Activated CD4-positive, alpha-beta T cell treated with anti-CD3 and anti-CD28 coated beads, Interleukin-2, amount 10 ng/mL, durations not matched to agents 7 days and 5 days (primary cell): ENCODE measurements at regions not wholly inside any gene's neighbourhood (a gene's known extent, or its start where the extent isn't known, plus 50 kb on each side); places are given as distances from the start of the nearest gene placed in this dataset.
"Not testable (repeated sequence)": the region's sequence is repeated elsewhere in the genome, so short reads cannot be mapped to it uniquely, and the experiment has no call there.

Experiments used
- CTCF ChIA-PET: fragments of 350-600 bp; sonication (Branson Sonifier 250); formaldehyde crosslinking; loops from one replicate; lab custom pipeline; 2021; ENCODE audit warnings: antibody characterized with exemption; lab: Charles Lee
- POLR2A ChIA-PET: fragments of 350-600 bp; sonication (Branson Sonifier 250); formaldehyde crosslinking; loops from one replicate; lab custom pipeline; 2021; ENCODE audit warnings: antibody characterized with exemption; lab: Charles Lee
- DNase-seq: peaks from one replicate; pipeline ENCODE4 v3.0.0-alpha.2; 2020
- H3K27ac Mint-ChIP-seq: one replicate; pipeline ENCODE4 v1.8.0; 2021; ENCODE audit warnings: mild to moderate bottlenecking, moderate library complexity, mixed read lengths
- H3K27me3 Mint-ChIP-seq: one replicate; pipeline ENCODE4 v1.8.0; 2021; ENCODE audit warnings: mixed read lengths
- H3K36me3 Mint-ChIP-seq: one replicate; pipeline ENCODE4 v1.8.0; 2021; ENCODE audit warnings: low read depth, mixed read lengths
- H3K4me1 Mint-ChIP-seq: one replicate; pipeline ENCODE4 v1.8.0; 2021; ENCODE audit warnings: mixed read lengths
- H3K4me3 Mint-ChIP-seq: one replicate; pipeline ENCODE4 v1.8.0; 2021; ENCODE audit warnings: mild to moderate bottlenecking, moderate library complexity, mixed read lengths
- H3K9me3 Mint-ChIP-seq: one replicate; pipeline ENCODE4 v1.8.0; 2021; ENCODE audit warnings: mixed read lengths

DNA sequence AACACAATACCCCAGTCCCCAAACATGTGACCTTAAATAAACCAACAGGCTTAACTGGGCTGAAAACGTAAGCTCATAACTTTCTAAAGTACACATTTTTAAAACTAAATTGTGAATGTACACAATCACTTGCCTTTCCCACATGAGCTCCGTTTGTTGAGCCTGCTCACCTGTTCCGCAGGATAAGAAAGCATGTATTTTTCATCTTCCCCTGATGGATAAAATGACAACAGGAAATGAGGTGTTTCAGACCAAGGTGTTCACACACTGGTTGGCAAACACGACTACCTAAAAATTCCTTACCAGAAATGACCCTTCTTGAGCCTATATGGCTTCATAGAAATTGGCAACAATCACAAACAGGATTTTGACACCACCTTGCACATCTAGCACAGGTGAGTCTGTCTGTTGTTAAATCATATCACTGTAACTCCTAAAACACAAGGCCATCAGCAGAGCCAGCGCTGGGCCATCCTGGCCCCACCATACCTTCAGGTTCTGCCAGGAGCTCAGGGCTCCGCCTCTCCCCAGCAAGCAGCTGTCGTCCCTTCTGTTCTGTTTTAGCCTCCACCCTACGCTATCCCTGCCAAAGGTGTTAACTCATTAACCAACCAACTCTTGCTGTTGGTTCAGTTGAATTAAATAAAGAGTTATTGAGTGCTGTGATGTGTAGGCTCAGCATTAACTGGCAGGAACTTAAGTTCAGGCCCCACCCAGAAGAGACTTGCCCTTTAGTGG lies 73.6 kb upstream of the RNF32 start:
- no peaks in the 10 kb centered on the region for H3K4me1 Mint-ChIP-seq
- peaks cover 13% of the 10 kb centered on the region for H3K9me3 Mint-ChIP-seq
- no peak for DNase-seq
- no peak overlapping the region for H3K4me3 Mint-ChIP-seq
- ChIA-PET CTCF (interaction anchor here (1.5 kb wide), 1 partner anchor 9 kb away, joined by 5 read pairs; no protein-coding TSS in a partner anchor), POLR2A (no interaction called here)
- no peak overlapping the region for H3K27ac Mint-ChIP-seq
- no peaks in the 10 kb centered on the region for H3K36me3 Mint-ChIP-seq
- H3K27me3 Mint-ChIP-seq: peaks cover 6% of the 10 kb centered on the region

DNA sequence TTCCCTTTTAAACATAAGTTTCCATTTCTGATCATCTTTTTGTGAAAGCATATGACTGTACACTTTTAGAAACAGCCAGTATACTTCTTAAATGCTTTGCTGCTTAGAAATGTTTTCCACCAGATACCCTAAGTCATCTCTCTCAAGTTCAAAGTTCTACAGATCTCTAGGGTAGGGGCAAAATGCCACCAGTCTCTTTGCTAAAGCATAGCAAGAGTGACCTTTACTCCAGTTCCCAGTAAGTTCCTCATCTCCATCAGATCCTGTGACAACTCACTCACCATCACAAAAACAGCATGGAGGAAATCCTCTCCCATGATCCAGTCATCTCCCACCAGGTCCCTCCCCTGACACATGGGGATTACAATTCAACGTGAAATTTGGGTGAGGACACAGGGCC lies 75.6 kb upstream of the RNF32 start:
- H3K27ac Mint-ChIP-seq, CTCF ChIA-PET, POLR2A ChIA-PET, H3K36me3 Mint-ChIP-seq, DNase-seq, H3K4me3 Mint-ChIP-seq, H3K4me1 Mint-ChIP-seq: not testable (repeated sequence)
- peaks cover 19% of the 10 kb centered on the region for H3K27me3 Mint-ChIP-seq
- H3K9me3 Mint-ChIP-seq: peaks cover 13% of the 10 kb centered on the region

DNA sequence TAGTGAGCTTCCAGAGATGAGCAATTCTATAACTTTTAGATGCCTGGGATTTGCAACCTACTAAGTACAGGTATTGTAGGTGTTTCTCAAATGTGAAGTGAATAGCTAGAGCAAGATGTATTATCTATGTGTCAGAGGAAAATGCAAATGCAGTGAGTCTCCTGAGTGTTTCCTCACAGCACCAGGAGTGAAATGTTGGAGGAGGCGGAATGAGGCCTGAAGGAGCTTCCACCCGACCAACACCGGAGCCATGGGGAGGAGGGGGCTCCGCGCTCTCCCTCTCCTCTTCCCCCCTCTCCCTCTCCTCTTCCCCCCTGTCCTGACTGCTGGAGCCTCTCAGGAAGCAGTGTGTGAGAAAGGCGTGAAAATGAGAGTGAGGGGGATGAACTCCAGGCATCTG lies 79.9 kb upstream of the RNF32 start:
- Mint-ChIP-seq H3K4me3 (no peak overlapping the region), H3K4me1 (no peaks in the 10 kb centered on the region), H3K27ac (no peak overlapping the region), H3K36me3 (no peaks in the 10 kb centered on the region), H3K27me3 (peaks cover 16% of the 10 kb centered on the region), H3K9me3 (peaks cover 13% of the 10 kb centered on the region)
- no peak for DNase-seq
- ChIA-PET CTCF (interaction anchor here (0.9 kb wide), 1 partner anchor 31 kb away, joined by 3 read pairs; no protein-coding TSS in a partner anchor), POLR2A (no interaction called here)

DNA sequence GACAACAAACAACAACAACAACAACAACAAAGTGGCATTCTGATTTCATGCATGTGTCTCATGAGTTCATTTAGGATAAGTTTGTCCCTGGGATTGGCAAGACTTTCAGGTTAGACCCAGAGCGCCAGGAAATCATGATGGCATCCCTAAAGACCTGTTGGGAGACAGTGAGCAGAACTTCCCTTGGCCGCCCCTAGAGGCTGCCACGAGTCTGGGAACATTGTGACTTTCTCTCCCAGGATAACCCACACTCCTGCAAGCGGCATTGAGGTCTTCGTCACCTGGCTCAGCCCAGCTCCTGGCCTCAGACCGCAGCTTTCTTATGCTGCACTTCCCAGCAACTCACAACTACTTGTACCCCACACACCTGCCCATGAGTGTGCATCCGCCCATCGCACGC lies 80.5 kb upstream of the RNF32 start:
- Mint-ChIP-seq H3K27ac (no peak overlapping the region), H3K4me3 (no peak overlapping the region), H3K27me3 (peaks cover 16% of the 10 kb centered on the region), H3K4me1 (no peaks in the 10 kb centered on the region), H3K9me3 (peaks cover 12% of the 10 kb centered on the region), H3K36me3 (no peaks in the 10 kb centered on the region)
- DNase-seq: no peak
- ChIA-PET POLR2A (no interaction called here), CTCF (interaction anchor here (0.9 kb wide), 1 partner anchor 32 kb away, joined by 3 read pairs; no protein-coding TSS in a partner anchor)

DNA sequence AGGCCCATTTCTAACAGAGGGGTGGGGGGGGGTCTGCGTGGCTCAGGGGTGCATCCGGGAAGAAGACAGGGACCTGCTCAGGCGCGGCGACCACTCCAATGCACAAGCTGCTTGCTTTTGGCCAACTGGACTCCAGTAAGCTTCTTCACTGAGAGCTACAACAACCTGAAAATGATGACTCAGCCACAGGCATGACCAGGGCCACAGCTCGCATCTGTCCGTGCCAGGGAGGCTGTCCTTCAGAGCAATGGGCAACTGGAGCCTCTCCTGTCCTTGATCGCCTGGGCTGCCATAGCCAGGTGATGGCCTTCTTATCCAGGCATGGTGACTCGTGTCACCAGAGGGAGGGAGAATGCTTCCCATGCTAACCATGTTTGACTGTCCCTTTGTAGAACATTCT lies 81.6 kb upstream of the RNF32 start:
- Mint-ChIP-seq H3K27ac (no peak overlapping the region), H3K4me1 (no peaks in the 10 kb centered on the region), H3K4me3 (no peak overlapping the region), H3K9me3 (peaks cover 5% of the 10 kb centered on the region), H3K36me3 (no peaks in the 10 kb centered on the region), H3K27me3 (peaks cover 16% of the 10 kb centered on the region)
- ChIA-PET POLR2A (no interaction called here), CTCF (interaction anchor here (1.6 kb wide), 1 partner anchor 8 kb away, joined by 5 read pairs; no protein-coding TSS in a partner anchor)
- DNase-seq: no peak

DNA sequence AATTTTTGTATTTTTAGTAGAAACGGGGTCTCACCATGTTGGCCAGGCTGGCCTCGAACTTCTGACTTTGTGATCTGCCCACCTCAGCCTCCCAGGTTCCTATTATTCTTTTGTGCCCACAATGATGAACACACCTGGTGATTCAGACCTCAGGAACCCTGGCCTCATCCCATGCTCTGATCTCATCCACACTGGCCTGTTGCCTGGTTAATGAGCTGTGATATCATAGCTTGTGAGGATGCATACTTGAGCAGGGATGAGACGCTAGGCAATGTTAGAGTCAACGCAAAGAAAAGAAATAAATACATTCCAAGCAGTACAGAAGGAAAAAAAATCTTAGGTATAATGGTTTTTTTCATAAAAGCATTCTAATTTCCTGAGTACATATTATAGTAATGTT lies 82.4 kb upstream of the RNF32 start:
- ChIA-PET CTCF (interaction anchor here (1.6 kb wide), 1 partner anchor 9 kb away, joined by 5 read pairs; no protein-coding TSS in a partner anchor), POLR2A (no interaction called here)
- Mint-ChIP-seq H3K27me3 (peaks cover 16% of the 10 kb centered on the region), H3K9me3 (no peaks in the 10 kb centered on the region), H3K4me3 (no peak overlapping the region), H3K27ac (no peak overlapping the region), H3K36me3 (no peaks in the 10 kb centered on the region), H3K4me1 (no peaks in the 10 kb centered on the region)
- no peak for DNase-seq

DNA sequence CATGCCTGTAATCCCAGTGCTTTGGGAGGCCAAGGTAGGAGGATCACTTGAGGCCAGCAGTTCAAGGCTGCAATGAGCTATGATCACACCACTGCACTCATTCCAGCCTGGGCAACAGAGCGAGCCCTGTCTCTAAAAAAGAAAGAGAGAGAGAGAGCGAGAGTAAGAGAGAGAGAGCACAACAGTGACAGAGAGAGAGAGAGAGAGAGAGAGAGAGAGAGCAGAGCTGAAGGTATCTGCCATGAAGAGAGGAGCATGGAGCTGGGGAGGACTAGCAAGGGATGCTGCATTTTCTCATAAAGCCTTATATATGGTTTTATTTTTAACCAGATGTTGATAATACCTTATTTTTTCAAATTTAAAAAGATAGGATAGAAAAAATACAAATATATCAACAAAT lies 84.5 kb upstream of the RNF32 start:
- H3K4me3 Mint-ChIP-seq: no peak overlapping the region
- CTCF ChIA-PET: no interaction called here
- POLR2A ChIA-PET: no interaction called here
- no peaks in the 10 kb centered on the region for H3K9me3 Mint-ChIP-seq
- no peaks in the 10 kb centered on the region for H3K36me3 Mint-ChIP-seq
- DNase-seq: no peak
- no peaks in the 10 kb centered on the region for H3K4me1 Mint-ChIP-seq
- H3K27ac Mint-ChIP-seq: no peak overlapping the region
- H3K27me3 Mint-ChIP-seq: peaks cover 19% of the 10 kb centered on the region

DNA sequence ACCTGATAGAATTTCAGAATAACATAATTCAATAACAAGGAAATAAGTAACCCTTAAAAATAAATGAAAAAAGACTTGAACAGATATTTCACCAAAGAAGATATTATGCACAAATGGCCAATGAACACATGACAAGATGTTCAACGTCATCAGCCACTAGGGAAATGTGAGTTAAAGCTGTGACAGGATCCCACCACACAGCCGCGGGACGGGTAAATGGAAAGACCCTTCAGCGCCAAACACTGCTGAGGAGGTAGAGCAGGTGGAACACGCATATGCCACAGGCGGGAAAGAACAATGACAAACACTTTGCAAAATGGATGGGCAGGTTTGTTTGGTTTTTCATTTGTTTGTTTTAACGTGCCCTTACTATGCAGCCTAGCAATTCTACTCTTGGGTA lies 86.1 kb upstream of the RNF32 start:
- ChIA-PET CTCF (no interaction called here), POLR2A (no interaction called here)
- DNase-seq: no peak
- Mint-ChIP-seq H3K27me3 (peaks cover 13% of the 10 kb centered on the region), H3K27ac (no peak overlapping the region), H3K4me1 (no peaks in the 10 kb centered on the region), H3K9me3 (no peaks in the 10 kb centered on the region), H3K36me3 (no peaks in the 10 kb centered on the region), H3K4me3 (no peak overlapping the region)

DNA sequence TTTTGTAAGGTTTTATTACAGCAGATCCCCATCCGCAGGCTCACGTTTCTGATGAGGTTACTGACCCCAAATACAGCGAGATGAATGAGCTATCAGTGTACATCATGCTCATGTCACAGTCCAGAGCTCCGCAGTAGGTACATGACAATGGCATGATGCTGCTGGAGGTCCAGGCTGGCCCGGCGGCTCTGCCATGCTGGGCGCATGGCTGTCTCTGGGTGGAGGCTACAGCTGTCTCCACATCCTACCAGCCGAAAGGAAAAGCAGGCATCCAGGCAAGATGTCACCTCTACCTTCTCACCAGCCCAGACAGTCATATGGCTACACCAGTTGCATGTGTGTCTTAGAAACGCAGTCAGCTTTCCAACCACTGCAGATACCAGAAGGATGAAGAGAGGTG lies 90.9 kb upstream of the RNF32 start:
- no peaks in the 10 kb centered on the region for H3K9me3 Mint-ChIP-seq
- no peaks in the 10 kb centered on the region for H3K36me3 Mint-ChIP-seq
- no peak for DNase-seq
- CTCF ChIA-PET: no interaction called here
- H3K4me3 Mint-ChIP-seq: no peak overlapping the region
- POLR2A ChIA-PET: no interaction called here
- H3K27ac Mint-ChIP-seq: no peak overlapping the region
- H3K27me3 Mint-ChIP-seq: peaks cover 13% of the 10 kb centered on the region
- H3K4me1 Mint-ChIP-seq: no peaks in the 10 kb centered on the region

DNA sequence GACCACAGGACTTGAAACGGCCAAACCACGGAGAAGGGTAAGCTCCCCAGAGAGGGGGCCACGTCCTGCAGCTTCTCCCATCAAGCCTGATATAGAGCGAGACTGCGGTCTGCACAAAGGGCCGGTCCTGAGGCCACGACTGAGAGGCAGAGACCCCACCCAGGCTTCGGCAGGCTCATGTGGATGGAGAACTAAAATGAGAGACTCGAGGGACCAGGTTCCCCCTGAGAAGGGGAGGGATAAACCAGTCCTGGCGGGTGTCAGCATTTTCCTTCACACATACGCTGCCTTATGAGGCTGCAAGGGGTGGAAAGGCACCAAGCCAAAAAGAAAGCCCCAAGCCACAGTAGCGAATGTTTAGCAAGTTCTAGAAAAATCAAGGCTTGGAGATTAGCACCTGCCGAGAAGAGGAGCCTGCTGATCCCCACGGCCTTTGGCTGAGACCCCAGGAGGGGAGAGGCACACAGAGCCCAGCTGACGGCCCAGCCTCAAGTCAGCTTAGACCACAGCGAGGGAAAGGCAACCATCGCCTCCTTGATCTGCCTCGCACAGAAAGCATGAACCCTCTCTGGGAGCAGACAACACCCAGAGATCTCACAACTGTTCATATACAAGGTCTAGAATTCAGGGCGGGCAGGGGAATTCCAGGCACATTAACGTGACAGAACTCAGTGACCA lies 92.6 kb upstream of the RNF32 start:
- Mint-ChIP-seq H3K36me3 (no peaks in the 10 kb centered on the region), H3K27me3 (peaks cover 13% of the 10 kb centered on the region), H3K4me1 (no peaks in the 10 kb centered on the region), H3K4me3 (no peak overlapping the region), H3K9me3 (no peaks in the 10 kb centered on the region), H3K27ac (no peak overlapping the region)
- CTCF ChIA-PET: no interaction called here
- POLR2A ChIA-PET: no interaction called here
- no peak for DNase-seq

DNA sequence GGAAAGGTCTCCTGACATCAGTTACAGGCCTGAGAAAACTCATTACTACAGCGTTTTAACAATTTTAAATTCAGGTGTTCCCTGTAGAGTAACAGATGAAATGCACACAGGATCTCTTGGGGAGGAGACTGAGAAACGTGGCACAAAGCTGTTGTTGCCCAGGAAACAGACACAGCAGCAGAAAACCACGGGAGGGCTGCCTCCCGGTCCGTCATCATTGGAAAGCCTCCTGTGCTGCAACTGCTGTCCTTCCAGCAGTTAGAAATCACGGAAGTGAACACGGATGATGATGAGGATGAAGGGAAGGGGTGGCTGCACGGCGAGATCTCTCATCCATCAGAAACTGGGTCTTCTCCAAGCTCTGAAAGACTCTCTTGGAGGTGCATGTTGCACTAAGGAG lies 94.6 kb upstream of the RNF32 start:
- Mint-ChIP-seq H3K4me1 (no peaks in the 10 kb centered on the region), H3K9me3 (no peaks in the 10 kb centered on the region), H3K27ac (no peak overlapping the region), H3K4me3 (no peak overlapping the region), H3K27me3 (peaks cover 5% of the 10 kb centered on the region), H3K36me3 (no peaks in the 10 kb centered on the region)
- DNase-seq: no peak
- CTCF ChIA-PET: no interaction called here
- POLR2A ChIA-PET: no interaction called here

DNA sequence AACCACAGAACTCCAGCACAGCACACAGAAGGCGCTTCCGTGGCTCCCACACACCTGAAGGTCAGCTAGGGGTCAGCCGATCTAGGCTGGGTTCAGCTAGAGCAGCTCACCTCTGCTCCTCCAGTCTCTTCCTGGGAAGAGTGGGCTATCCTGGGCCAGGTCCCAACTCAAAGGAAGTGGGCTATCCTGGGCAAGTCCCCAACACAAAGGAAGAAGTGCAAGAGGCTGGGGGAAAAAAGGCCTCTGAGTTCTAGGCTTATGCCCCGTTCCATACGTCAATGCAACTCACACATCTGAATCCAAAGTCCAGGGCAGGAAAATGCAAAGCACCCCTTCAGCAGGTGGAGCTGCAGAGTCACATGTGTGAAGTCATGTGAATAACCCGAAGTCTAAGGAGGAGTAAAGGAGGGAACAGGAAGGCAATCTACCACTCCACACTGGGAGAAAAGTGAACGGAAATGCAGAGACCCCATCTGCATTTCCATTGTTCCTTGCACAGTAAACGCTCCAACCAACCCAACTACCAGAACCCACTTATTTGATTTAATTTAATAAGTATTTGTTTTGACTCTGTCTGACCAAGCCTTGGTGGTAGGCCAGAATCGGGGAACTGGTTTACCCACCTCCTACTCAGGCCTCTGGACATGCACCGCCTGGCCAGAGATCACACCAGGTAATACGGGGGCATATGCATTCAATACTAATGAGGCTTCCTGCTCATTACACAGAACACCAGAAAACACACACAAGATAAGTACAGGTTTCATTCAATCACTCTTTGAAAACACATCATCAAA lies 95.5 kb upstream of the RNF32 start:
- H3K4me1 Mint-ChIP-seq: no peaks in the 10 kb centered on the region
- no peak overlapping the region for H3K4me3 Mint-ChIP-seq
- POLR2A ChIA-PET: no interaction called here
- peaks cover 3% of the 10 kb centered on the region for H3K27me3 Mint-ChIP-seq
- H3K36me3 Mint-ChIP-seq: no peaks in the 10 kb centered on the region
- CTCF ChIA-PET: no interaction called here
- no peak overlapping the region for H3K27ac Mint-ChIP-seq
- DNase-seq: no peak
- H3K9me3 Mint-ChIP-seq: no peaks in the 10 kb centered on the region
